Kidney (tissue), 13 donors: ENCODE measurements at regions not wholly inside any gene's neighbourhood (a gene's known extent, or its start where the extent isn't known, plus 50 kb on each side); places are given as distances from the start of the nearest gene placed in this dataset.
A peak's percentile ranks its signal among the peaks of the same experiment; 100 is the strongest.

Experiments used
- DNase-seq, 5 donors: peaks; one replicate each; pipeline ENCODE4 v3.0.0-alpha.2; 2013 to 2020
- FAIRE-seq: peaks from 2 replicates; lab custom pipeline; 2012; peaks lifted over from hg19 to GRCh38; lab: Jason Lieb, UNC
- H3K27ac ChIP-seq, 2 donors: one replicate each; pipeline ENCODE4 v1.7.0; 2013; ENCODE audit warnings: low read depth in 2 of 2, low read length in 2 of 2, inconsistent platforms in 1 of 2
- H3K27me3 ChIP-seq: one replicate; pipeline ENCODE4 v1.7.1; 2013; ENCODE audit warnings: low read length, inconsistent platforms; ENCODE audit not compliant: control insufficient read depth, insufficient read depth
- H3K36me3 ChIP-seq, 3 donors: one replicate each; pipeline versions ENCODE4 v1.7.0 to v1.7.1; 2013; ENCODE audit warnings: low read length in 3 of 3, control low read depth in 1 of 3, inconsistent platforms in 1 of 3; ENCODE audit not compliant: insufficient read depth in 3 of 3, control insufficient read depth in 2 of 3
- H3K4me1 ChIP-seq, 3 donors: one replicate each; pipeline versions ENCODE4 v1.7.0 to v1.7.1; 2013; ENCODE audit warnings: low read length in 3 of 3, inconsistent platforms in 1 of 3, low read depth in 1 of 3; ENCODE audit not compliant: control insufficient read depth in 2 of 3, insufficient read depth in 2 of 3
- H3K4me3 ChIP-seq, 3 donors: one replicate each; pipeline versions ENCODE4 v1.7.0 to v1.8.1; 2013; ENCODE audit warnings: low read length in 3 of 3, control low read depth in 1 of 3, inconsistent platforms in 1 of 3
- H3K9ac ChIP-seq, 3 donors: one replicate each; pipeline versions ENCODE4 v1.7.0 to v1.7.1; 2013; ENCODE audit warnings: low read length in 3 of 3, control low read depth in 1 of 3, inconsistent platforms in 1 of 3
- H3K9me3 ChIP-seq, 3 donors: one replicate each; pipeline versions ENCODE4 v1.7.0 to v1.7.1; 2013; ENCODE audit warnings: low read length in 3 of 3, control low read depth in 1 of 3, inconsistent platforms in 1 of 3; ENCODE audit not compliant: control insufficient read depth in 2 of 3, insufficient read depth in 1 of 3
- CTCF ChIP-seq: IDR thresholded peaks from 3 replicates; pipeline ENCODE4 v1.5.1; 2012; ENCODE audit warnings: mild to moderate bottlenecking, moderate library complexity, borderline replicate concordance; ENCODE audit not compliant: insufficient read depth; ENCODE audit errors: extremely low read depth
- intact Hi-C: fragments of 100-400 bp; cut with DNase I; formaldehyde crosslinking; loops from one replicate; pipeline ENCODE4 v1.11.1; 2022
- donor health status: control.
- donor health status: control.
- donor health status: control.
- donor health status: control.
- donor health status: control.
- donor health status: DM: yes; HTN: yes; CAD: no.
- donor health status: Normal renal cell carcinoma (clear cell type).

GRCh38 chr2:7430869-7431641, 513.8 kb downstream of the RNF144A start:
- Histone ChIP-seq H3K4me1 (peaks cover 0 to 3% (median 0%) of the 10 kb centered on the region in 3 donors), H3K4me3 (peak overlapping the region in 1 of 3 donors; percentile 27), H3K27ac (no peak overlapping the region), H3K9ac (no peak overlapping the region), H3K27me3 (no peaks in the 10 kb centered on the region), H3K36me3 (no peaks in the 10 kb centered on the region), H3K9me3 (peaks cover 0 to 3% (median 0%) of the 10 kb centered on the region in 3 donors)
- intact Hi-C loops: loop anchor here (10.0 kb wide), 1 partner anchor 1264 kb away; no protein-coding TSS in a partner anchor
- no peak for TF ChIP-seq CTCF
- DNase-seq (peak; percentile 68 to 81 (median 77)), FAIRE-seq (no peak)

GRCh38 chr2:7432436-7432835, 515.2 kb downstream of the RNF144A start:
- Histone ChIP-seq H3K36me3 (no peaks in the 10 kb centered on the region), H3K4me1 (peaks cover 0 to 3% (median 0%) of the 10 kb centered on the region in 3 donors), H3K9me3 (peaks cover 0 to 3% (median 0%) of the 10 kb centered on the region in 3 donors), H3K27me3 (no peaks in the 10 kb centered on the region), H3K27ac (no peak overlapping the region), H3K4me3 (no peak overlapping the region), H3K9ac (no peak overlapping the region)
- DNase-seq (no peak), FAIRE-seq (no peak)
- intact Hi-C loops: loop anchor here (10.0 kb wide), 1 partner anchor 1262 kb away; no protein-coding TSS in a partner anchor
- no peak for TF ChIP-seq CTCF

- no peak for TF ChIP-seq CTCF
- H3K4me3 ChIP-seq: no peak overlapping the region
- no peak for DNase-seq
- H3K9me3 ChIP-seq: peaks cover 0 to 3% (median 0%) of the 10 kb centered on the region in 3 donors
- no peak overlapping the region for H3K9ac ChIP-seq
- FAIRE-seq: no peak
- no peaks in the 10 kb centered on the region for H3K4me1 ChIP-seq
- H3K36me3 ChIP-seq: no peaks in the 10 kb centered on the region
- no peak overlapping the region for H3K27ac ChIP-seq
- no peaks in the 10 kb centered on the region for H3K27me3 ChIP-seq
- intact Hi-C loops: loop anchor here (10.0 kb wide), 1 partner anchor 1258 kb away; no protein-coding TSS in a partner anchor
Observed at GRCh38 chr2:7436096-7436906, 519.1 kb downstream of the RNF144A start.
